ENCODE measurements at regions not wholly inside any gene's neighbourhood (a gene's known extent, or its start where the extent isn't known, plus 50 kb on each side); places are given as distances from the start of the nearest gene placed in this dataset.

- POLR2A ChIA-PET, result no interaction called here
- dilution Hi-C loops (cut with MboI; ENCODE audit: extremely low pct_ligation_motif_present, low sequenced_read_pairs), result no loop called here
Observed at GRCh38 chr3:180835501-180835900, 77.0 kb upstream of the FXR1 start.

More at GRCh38 chr3:180835501-180835900, 77.0 kb upstream of the FXR1 start:
- H3K79me2 ChIP-seq (ENCODE audit: control insufficient read depth, insufficient read depth, low read length), result no peaks in the 10 kb centered on the region
- no peak overlapping the region for H3K4me3 ChIP-seq (replicated peaks in 1 of 3; ENCODE audit: insufficient read depth in 1 of 3, low read depth in 1 of 3, low read length in 3 of 3)
- no peak overlapping the region for H3K4me2 ChIP-seq (ENCODE audit: insufficient read depth, low read length)
- intact Hi-C loops (cut with micrococcal nuclease), result no loop called here
- H3K27me3 ChIP-seq (ENCODE audit: control insufficient read depth in 2 of 2, insufficient read depth in 2 of 2, low read length in 2 of 2), result no peaks in the 10 kb centered on the region
- TF ChIP-seq GATA2 (IDR thresholded peaks at IDR 0.05; ENCODE audit: insufficient read depth, insufficient read length, low read depth, low read length) (no peak), POLR2A (IDR thresholded peaks at IDR 0.05; ENCODE audit: low read depth, low read length) (no peak), EZH2 (IDR thresholded peaks at IDR 0.05; ENCODE audit: borderline replicate concordance, low read depth, low read length, severe bottlenecking) (no peak), JUN (IDR thresholded peaks at IDR 0.05; ENCODE audit: borderline replicate concordance, insufficient read depth, insufficient read length, low read depth) (no peak), MYC (IDR thresholded peaks at IDR 0.05; ENCODE audit: low read depth, low read length) (no peak), POLR2AphosphoS5 (IDR thresholded peaks at IDR 0.05; ENCODE audit: insufficient read depth, low read depth, low read length) (no peak), FOS (IDR thresholded peaks at IDR 0.05; ENCODE audit: borderline replicate concordance, insufficient read depth, low read length) (no peak)
- TF ChIP-seq, protein P1, sequence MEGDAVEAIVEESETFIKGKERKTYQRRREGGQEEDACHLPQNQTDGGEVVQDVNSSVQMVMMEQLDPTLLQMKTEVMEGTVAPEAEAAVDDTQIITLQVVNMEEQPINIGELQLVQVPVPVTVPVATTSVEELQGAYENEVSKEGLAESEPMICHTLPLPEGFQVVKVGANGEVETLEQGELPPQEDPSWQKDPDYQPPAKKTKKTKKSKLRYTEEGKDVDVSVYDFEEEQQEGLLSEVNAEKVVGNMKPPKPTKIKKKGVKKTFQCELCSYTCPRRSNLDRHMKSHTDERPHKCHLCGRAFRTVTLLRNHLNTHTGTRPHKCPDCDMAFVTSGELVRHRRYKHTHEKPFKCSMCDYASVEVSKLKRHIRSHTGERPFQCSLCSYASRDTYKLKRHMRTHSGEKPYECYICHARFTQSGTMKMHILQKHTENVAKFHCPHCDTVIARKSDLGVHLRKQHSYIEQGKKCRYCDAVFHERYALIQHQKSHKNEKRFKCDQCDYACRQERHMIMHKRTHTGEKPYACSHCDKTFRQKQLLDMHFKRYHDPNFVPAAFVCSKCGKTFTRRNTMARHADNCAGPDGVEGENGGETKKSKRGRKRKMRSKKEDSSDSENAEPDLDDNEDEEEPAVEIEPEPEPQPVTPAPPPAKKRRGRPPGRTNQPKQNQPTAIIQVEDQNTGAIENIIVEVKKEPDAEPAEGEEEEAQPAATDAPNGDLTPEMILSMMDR (IDR thresholded peaks at IDR 0.05; ENCODE audit: extremely low read depth in 1 of 2, insufficient read depth in 1 of 2, low read depth in 1 of 2, low read length in 2 of 2), result no peak
- TF ChIP-seq, protein P2, sequence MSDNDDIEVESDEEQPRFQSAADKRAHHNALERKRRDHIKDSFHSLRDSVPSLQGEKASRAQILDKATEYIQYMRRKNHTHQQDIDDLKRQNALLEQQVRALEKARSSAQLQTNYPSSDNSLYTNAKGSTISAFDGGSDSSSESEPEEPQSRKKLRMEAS (IDR thresholded peaks at IDR 0.05; ENCODE audit: insufficient read depth, insufficient read length), result no peak
- no peak overlapping the region for H2AFZ ChIP-seq (ENCODE audit: low read depth, low read length)
- no peak for FAIRE-seq
- H3K4me1 ChIP-seq (ENCODE audit: control insufficient read depth, extremely low read depth, insufficient read depth, low read length), result no peaks in the 10 kb centered on the region
- no peak overlapping the region for H3K9ac ChIP-seq (replicated peaks; ENCODE audit: extremely low read depth, insufficient read depth, low read length)
- no peaks in the 10 kb centered on the region for H3K36me3 ChIP-seq (ENCODE audit: control insufficient read depth in 2 of 2, extremely low read depth in 1 of 2, insufficient read depth in 2 of 2, low read length in 2 of 2)
- H3K27ac ChIP-seq (ENCODE audit: insufficient read depth, low read depth, low read length), result no peak overlapping the region
- no peaks in the 10 kb centered on the region for H3K9me3 ChIP-seq (replicated peaks; ENCODE audit: control insufficient read depth, insufficient read depth, low read length)
- no TSS peak for BruUV-seq (replicated peaks)
- H3K9me1 ChIP-seq (replicated peaks; ENCODE audit: control insufficient read depth, extremely low read depth, insufficient read depth, low read length), result no peaks in the 10 kb centered on the region
- no peak for DNase-seq (ENCODE audit: low read depth, low spot score)
- no peaks in the 10 kb centered on the region for H4K20me1 ChIP-seq (replicated peaks; ENCODE audit: control insufficient read depth, extremely low read depth, insufficient read depth, low read length)
- CTCF ChIA-PET, result no interaction called here

All from endothelial cell of umbilical vein (primary cell).